C4-2B (cell line): ENCODE measurements at regions not wholly inside any gene's neighbourhood (a gene's known extent, or its start where the extent isn't known, plus 50 kb on each side); places are given as distances from the start of the nearest gene placed in this dataset.

Experiments used
- H3K27ac ChIP-seq: fragments of 450-650 bp; 2 replicates; pipeline ENCODE4 v1.5.1; 2017
- CTCF ChIP-seq: fragments of 450-650 bp; conservative IDR thresholded peaks from 2 replicates; pipeline ENCODE4 v1.5.1; 2017; ENCODE audit warnings: mild to moderate bottlenecking
- ZFX ChIP-seq: fragments of 450-650 bp; IDR thresholded peaks from 2 replicates; pipeline ENCODE4 v1.6.1; 2017

- TF ChIP-seq ZFX, result no peak
- TF ChIP-seq CTCF, result no peak
- H3K27ac ChIP-seq, result no peak overlapping the region
Measured at GRCh38 chr21:14720237-14720636, 174.1 kb upstream of the SAMSN1 start.

- TF ChIP-seq CTCF, result no peak
- TF ChIP-seq ZFX, result no peak
- no peak overlapping the region for H3K27ac ChIP-seq
Measured at GRCh38 chr21:14718951-14719350, 172.8 kb upstream of the SAMSN1 start.

- no peak overlapping the region for H3K27ac ChIP-seq
- no peak for TF ChIP-seq CTCF
- TF ChIP-seq ZFX, result no peak
Measured at GRCh38 chr21:14716761-14717396, 170.8 kb upstream of the SAMSN1 start.

- no peak for TF ChIP-seq CTCF
- no peak for TF ChIP-seq ZFX
- H3K27ac ChIP-seq, result no peak overlapping the region
Measured at GRCh38 chr21:14713109-14713508, 167.0 kb upstream of the SAMSN1 start.

- TF ChIP-seq CTCF, result no peak
- TF ChIP-seq ZFX, result no peak
Measured at GRCh38 chr21:14712121-14712715, 166.1 kb upstream of the SAMSN1 start.

GRCh38 chr21:14711287-14711686 lies 165.2 kb upstream of the SAMSN1 start:
- TF ChIP-seq ZFX (no peak), CTCF (no peak)
- no peak overlapping the region for H3K27ac ChIP-seq

More at GRCh38 chr21:14712121-14712715, 166.1 kb upstream of the SAMSN1 start:
- no peak overlapping the region for H3K27ac ChIP-seq

GRCh38 chr21:14707511-14708020 lies 161.5 kb upstream of the SAMSN1 start:
- TF ChIP-seq ZFX, result no peak
- TF ChIP-seq CTCF, result no peak
- H3K27ac ChIP-seq, result no peak overlapping the region
